Suprapubic skin (tissue), 4 donors: ENCODE measurements at regions not wholly inside any gene's neighbourhood (a gene's known extent, or its start where the extent isn't known, plus 50 kb on each side); places are given as distances from the start of the nearest gene placed in this dataset.

ENCODE experiments used
- DNase-seq, 2 donors: peaks; one replicate each; pipeline ENCODE4 v3.0.0-alpha.2; 2019; ENCODE audit warnings: low spot score in 2 of 2
- H3K27ac ChIP-seq: fragments of 200-600 bp; sonication (generic); one replicate; pipeline ENCODE4 v1.5.1; 2019
- H3K27me3 ChIP-seq: fragments of 200-600 bp; sonication (generic); one replicate; pipeline ENCODE4 v1.5.1; 2019
- H3K36me3 ChIP-seq: fragments of 200-600 bp; sonication (generic); one replicate; pipeline ENCODE4 v1.5.1; 2019
- H3K4me1 ChIP-seq: fragments of 200-600 bp; sonication (generic); one replicate; pipeline ENCODE4 v1.5.1; 2019
- H3K4me3 ChIP-seq: fragments of 200-600 bp; sonication (generic); one replicate; pipeline ENCODE4 v1.5.1; 2019; ENCODE audit warnings: mild to moderate bottlenecking
- H3K9me3 ChIP-seq: fragments of 200-600 bp; sonication (generic); one replicate; pipeline ENCODE4 v1.5.1; 2019
- EP300 ChIP-seq: sonication (generic); formaldehyde crosslinking; IDR thresholded peaks from one replicate; pipeline ENCODE4 v1.6.1; 2017; ENCODE audit warnings: antibody characterized with exemption
- POLR2A ChIP-seq, 2 donors: fragments of 450-650 bp; IDR thresholded peaks; one replicate each; pipeline ENCODE4 v1.6.1; 2017; ENCODE audit warnings: antibody characterized with exemption in 2 of 2, mild to moderate bottlenecking in 2 of 2, moderate library complexity in 2 of 2
- POLR2AphosphoS5 ChIP-seq, 3 donors: sonication (generic); formaldehyde crosslinking; IDR thresholded peaks; one replicate each; pipeline ENCODE4 v1.6.1; 2017; ENCODE audit warnings: antibody characterized with exemption in 3 of 3
- WGBS: methylation state at CpG from one replicate; pipeline ENCODE4 v1.1.5; 2018; 5-methylcytosine and 5-hydroxymethylcytosine counted together
- TF ChIP-seq, protein P1 (sequence below), 2 donors: fragments of 200-600 bp in 1 of 2; fragments of 450-650 bp in 1 of 2; sonication (generic) in 1 of 2; IDR thresholded peaks; one replicate each; pipeline ENCODE4 v1.5.1; 2016 to 2019; ENCODE audit warnings: antibody characterized with exemption in 2 of 2, mild to moderate bottlenecking in 1 of 2, moderate library complexity in 1 of 2

DNA sequence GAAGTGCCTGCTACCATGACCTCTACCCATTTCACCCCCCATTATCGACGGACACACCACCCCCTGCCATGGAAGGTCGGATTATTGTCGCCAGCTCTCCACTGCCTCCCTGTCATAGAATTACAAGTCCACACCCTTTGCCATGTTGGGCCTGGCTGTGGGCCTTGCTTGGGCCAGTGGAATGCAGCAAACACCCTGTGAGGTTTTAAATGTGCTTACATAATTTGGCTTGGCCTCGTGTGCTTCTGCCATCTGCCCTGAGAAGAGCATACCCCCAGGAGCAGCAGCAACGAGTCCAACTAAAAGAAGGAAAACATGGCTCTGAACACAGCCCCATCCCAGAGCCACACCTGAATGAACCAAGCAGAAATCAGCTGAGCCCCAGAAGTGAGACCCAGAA lies 94.1 kb upstream of the PRDM11 start:
- peaks cover 17% of the 10 kb centered on the region for H3K4me1 ChIP-seq
- WGBS: 53% methylated on average over 6 of the region's 6 CpGs
- no peak overlapping the region for H3K27ac ChIP-seq
- TF ChIP-seq POLR2AphosphoS5 (IDR thresholded peaks at IDR 0.05): no peak
- no peaks in the 10 kb centered on the region for H3K27me3 ChIP-seq
- no peaks in the 10 kb centered on the region for H3K36me3 ChIP-seq
- H3K4me3 ChIP-seq: no peak overlapping the region
- H3K9me3 ChIP-seq: no peaks in the 10 kb centered on the region
- DNase-seq: no peak

DNA sequence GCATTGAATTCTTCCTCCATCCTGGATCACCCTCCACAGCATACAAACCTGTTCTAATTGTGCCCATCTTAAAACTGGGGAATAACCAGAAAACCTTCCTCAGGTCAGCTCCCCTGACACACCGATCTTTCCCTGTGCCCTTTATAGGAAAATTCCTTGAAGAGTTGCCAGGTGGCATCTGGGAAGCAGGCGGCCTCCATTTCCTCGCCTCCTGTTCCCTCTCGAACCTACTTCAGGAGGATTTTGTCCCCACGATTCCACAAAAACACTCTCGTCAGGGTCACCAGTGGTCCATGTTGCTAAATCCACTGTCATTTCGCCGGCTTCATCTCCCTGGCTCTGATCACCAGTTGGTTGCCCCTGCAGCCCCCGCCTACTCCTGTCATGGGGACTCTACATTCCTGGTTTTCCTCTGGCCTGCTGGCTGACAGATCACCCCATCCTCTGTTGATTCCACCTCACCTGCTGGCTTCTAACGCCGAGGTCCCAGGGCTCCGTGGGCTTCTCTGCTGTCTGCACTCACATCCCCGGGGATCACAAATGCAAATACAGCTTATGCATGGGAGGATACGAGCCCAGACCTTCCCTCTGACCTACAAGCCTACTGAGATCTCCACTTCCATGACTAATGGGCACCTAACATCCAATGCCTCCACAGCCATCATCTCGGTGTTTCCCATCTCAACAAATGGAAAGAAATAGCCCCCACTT lies 92.5 kb upstream of the PRDM11 start:
- no peak overlapping the region for H3K4me3 ChIP-seq
- peaks cover 23% of the 10 kb centered on the region for H3K4me1 ChIP-seq
- H3K36me3 ChIP-seq: no peaks in the 10 kb centered on the region
- WGBS: 79% methylated on average over 15 of the region's 15 CpGs
- H3K9me3 ChIP-seq: no peaks in the 10 kb centered on the region
- TF ChIP-seq POLR2AphosphoS5 (IDR thresholded peaks at IDR 0.05): no peak
- TF ChIP-seq, protein P1, sequence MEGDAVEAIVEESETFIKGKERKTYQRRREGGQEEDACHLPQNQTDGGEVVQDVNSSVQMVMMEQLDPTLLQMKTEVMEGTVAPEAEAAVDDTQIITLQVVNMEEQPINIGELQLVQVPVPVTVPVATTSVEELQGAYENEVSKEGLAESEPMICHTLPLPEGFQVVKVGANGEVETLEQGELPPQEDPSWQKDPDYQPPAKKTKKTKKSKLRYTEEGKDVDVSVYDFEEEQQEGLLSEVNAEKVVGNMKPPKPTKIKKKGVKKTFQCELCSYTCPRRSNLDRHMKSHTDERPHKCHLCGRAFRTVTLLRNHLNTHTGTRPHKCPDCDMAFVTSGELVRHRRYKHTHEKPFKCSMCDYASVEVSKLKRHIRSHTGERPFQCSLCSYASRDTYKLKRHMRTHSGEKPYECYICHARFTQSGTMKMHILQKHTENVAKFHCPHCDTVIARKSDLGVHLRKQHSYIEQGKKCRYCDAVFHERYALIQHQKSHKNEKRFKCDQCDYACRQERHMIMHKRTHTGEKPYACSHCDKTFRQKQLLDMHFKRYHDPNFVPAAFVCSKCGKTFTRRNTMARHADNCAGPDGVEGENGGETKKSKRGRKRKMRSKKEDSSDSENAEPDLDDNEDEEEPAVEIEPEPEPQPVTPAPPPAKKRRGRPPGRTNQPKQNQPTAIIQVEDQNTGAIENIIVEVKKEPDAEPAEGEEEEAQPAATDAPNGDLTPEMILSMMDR (IDR thresholded peaks at IDR 0.05): no peak
- TF ChIP-seq POLR2A (IDR thresholded peaks at IDR 0.05): no peak
- no peak for TF ChIP-seq EP300
- no peak overlapping the region for H3K27ac ChIP-seq
- H3K27me3 ChIP-seq: no peaks in the 10 kb centered on the region
- DNase-seq: no peak

DNA sequence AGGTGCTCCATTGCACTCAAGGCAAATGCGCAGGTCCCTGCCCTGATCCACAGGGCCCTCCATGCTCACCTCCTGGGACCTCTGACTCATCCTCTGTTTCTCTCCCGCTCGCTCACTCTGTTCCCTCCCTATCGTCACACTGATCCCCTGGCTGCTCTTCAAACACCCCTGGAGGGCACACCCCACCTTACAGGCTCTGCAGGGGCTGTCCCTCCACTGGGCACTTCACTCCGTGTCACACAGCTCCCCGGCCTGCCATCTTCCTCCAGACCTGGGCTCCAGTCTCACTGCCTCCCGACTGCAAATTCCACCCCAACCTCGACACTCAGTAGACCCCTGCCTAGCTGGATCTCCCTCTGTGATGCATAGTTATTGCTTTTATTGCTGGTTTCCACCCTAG lies 91.5 kb upstream of the PRDM11 start:
- no peaks in the 10 kb centered on the region for H3K9me3 ChIP-seq
- peaks cover 16% of the 10 kb centered on the region for H3K4me1 ChIP-seq
- no peaks in the 10 kb centered on the region for H3K27me3 ChIP-seq
- 80% methylated on average over 8 of the region's 8 CpGs for WGBS
- TF ChIP-seq POLR2A (IDR thresholded peaks at IDR 0.05): no peak
- TF ChIP-seq, protein P1 (IDR thresholded peaks at IDR 0.05): no peak
- TF ChIP-seq EP300: no peak
- no peak for TF ChIP-seq POLR2AphosphoS5 (IDR thresholded peaks at IDR 0.05)
- no peak for DNase-seq
- no peak overlapping the region for H3K4me3 ChIP-seq
- H3K36me3 ChIP-seq: no peaks in the 10 kb centered on the region
- no peak overlapping the region for H3K27ac ChIP-seq

DNA sequence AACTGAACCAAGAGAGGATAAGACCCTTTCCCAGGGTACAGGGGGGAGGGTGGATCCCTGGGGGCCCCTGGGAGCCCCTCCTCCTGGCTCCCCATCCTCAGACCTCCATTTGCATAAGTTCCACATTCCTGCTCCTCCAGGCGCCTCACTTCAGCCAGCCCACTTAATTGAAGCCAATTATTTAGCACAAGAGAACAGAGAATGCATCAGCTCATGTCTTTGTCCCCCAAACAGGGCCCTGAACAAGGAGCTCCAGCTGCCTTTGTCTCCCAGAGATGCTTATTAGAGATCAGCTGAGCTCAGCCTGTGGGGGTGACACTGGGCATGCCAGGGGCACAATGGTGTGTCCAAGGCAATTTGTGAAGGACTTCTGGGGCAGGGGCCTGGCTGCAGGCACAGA lies 89.9 kb upstream of the PRDM11 start:
- Histone ChIP-seq H3K4me1 (peaks cover 22% of the 10 kb centered on the region), H3K9me3 (no peaks in the 10 kb centered on the region), H3K4me3 (no peak overlapping the region), H3K27me3 (no peaks in the 10 kb centered on the region), H3K27ac (no peak overlapping the region), H3K36me3 (no peaks in the 10 kb centered on the region)
- DNase-seq: no peak
- 78% methylated on average over 1 of the region's 1 CpG for WGBS
- TF ChIP-seq, protein P1 (IDR thresholded peaks at IDR 0.05): no peak
- TF ChIP-seq EP300: no peak
- no peak for TF ChIP-seq POLR2A (IDR thresholded peaks at IDR 0.05)

DNA sequence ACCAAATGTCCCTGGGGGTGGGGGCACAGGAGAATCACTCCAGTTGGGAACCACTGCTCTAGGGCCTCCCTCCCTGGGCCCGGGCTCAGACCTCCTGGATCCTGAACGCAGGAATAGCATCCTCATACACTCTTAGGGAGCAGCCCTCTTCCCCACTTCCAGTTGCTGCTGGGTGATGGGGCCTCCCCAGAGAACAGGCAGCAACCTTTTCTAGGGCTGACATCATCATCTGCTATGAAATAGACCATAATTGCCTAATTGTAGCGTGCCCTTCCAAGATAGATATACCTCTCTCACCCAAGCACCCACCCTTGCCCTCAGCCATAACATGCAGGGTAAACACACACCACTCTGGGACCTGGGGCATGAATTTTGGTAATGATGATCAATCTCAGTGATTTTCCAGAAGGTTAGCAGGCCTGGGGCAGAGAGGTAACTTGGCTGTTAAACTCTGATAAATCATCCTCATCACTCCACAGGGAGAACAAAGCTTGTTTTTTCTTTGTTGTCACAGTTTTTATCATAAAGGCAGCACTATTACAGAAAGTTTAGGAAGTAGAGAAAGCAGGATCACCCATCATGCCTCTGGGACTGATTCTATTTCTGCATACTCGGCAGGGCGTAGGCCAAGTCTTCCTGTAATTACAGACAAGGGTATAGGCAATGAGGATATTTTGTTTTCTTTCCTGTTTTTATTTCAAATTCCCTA lies 88.3 kb upstream of the PRDM11 start:
- Histone ChIP-seq H3K9me3 (no peaks in the 10 kb centered on the region), H3K36me3 (no peaks in the 10 kb centered on the region), H3K4me1 (peaks cover 22% of the 10 kb centered on the region), H3K4me3 (no peak overlapping the region), H3K27ac (peak overlapping the region; percentile 14), H3K27me3 (no peaks in the 10 kb centered on the region)
- 62% methylated on average over 5 of the region's 5 CpGs for WGBS
- DNase-seq: no peak
- TF ChIP-seq, protein P1 (IDR thresholded peaks at IDR 0.05): no peak
- TF ChIP-seq POLR2AphosphoS5 (IDR thresholded peaks at IDR 0.05): no peak
- no peak for TF ChIP-seq POLR2A (IDR thresholded peaks at IDR 0.05)
- no peak for TF ChIP-seq EP300
